Endothelial cell of umbilical vein (primary cell): ENCODE measurements at regions not wholly inside any gene's neighbourhood (a gene's known extent, or its start where the extent isn't known, plus 50 kb on each side); places are given as distances from the start of the nearest gene placed in this dataset.

ENCODE experiments used
- BruUV-seq: library from RNA; stranded (reverse); fragments of 400-500 nt; replicated peaks from 2 replicates; lab custom pipeline; 2021; lab: Mats Ljungman, UMichigan
- CTCF ChIA-PET: fragments of 300-600, 350-600 bp; sonication (Branson Sonifier 250); formaldehyde crosslinking; loops from one replicate; lab custom pipeline; 2021; ENCODE audit warnings: antibody characterized with exemption, inconsistent platforms; lab: Charles Lee
- POLR2A ChIA-PET: fragments of 300-600, 350-600 bp; sonication (Branson Sonifier 250); formaldehyde crosslinking; loops from one replicate; lab custom pipeline; 2021; ENCODE audit warnings: antibody characterized with exemption, inconsistent platforms; lab: Charles Lee
- DNase-seq: peaks from one replicate; pipeline ENCODE4 v3.0.0-alpha.2; 2011; ENCODE audit warnings: low read depth, low spot score
- FAIRE-seq: peaks from 2 replicates; lab custom pipeline; 2011; peaks lifted over from hg19 to GRCh38; lab: Jason Lieb, UNC
- H2AFZ ChIP-seq: 2 replicates; pipeline ENCODE4 v1.6.0; 2012; ENCODE audit warnings: low read depth, low read length, control low read depth, inconsistent platforms
- H3K27ac ChIP-seq: 2 replicates; pipeline ENCODE4 v1.5.1; 2011; ENCODE audit warnings: low read depth, mild to moderate bottlenecking, control low read depth, low read length, moderate library complexity; ENCODE audit not compliant: insufficient read depth
- H3K27me3 ChIP-seq, 2 experiments: 2 replicates each; pipeline versions ENCODE4 v1.6.0 to v1.6.1; 2011; ENCODE audit warnings: low read length in 2 of 2, mixed read lengths in 1 of 2; ENCODE audit not compliant: control insufficient read depth in 2 of 2, insufficient read depth in 2 of 2
- H3K36me3 ChIP-seq, 2 experiments: 2 replicates in 1 of 2; 3 replicates in 1 of 2; pipeline ENCODE4 v1.5.1; 2011; ENCODE audit warnings: low read length in 2 of 2, mild to moderate bottlenecking in 1 of 2, moderate library complexity in 1 of 2; ENCODE audit not compliant: control insufficient read depth in 2 of 2, insufficient read depth in 2 of 2; ENCODE audit errors: extremely low read depth in 1 of 2
- H3K4me1 ChIP-seq: 3 replicates; pipeline ENCODE4 v1.5.1; 2011; ENCODE audit warnings: mild to moderate bottlenecking, low read length; ENCODE audit not compliant: control insufficient read depth, insufficient read depth; ENCODE audit errors: extremely low read depth
- H3K4me2 ChIP-seq: 2 replicates; pipeline ENCODE4 v1.6.1; 2011; ENCODE audit warnings: low read length, control low read depth, mixed read lengths; ENCODE audit not compliant: insufficient read depth
- H3K4me3 ChIP-seq, 3 experiments: fragments of 200-600 bp in 1 of 3; sonication (generic), shearing (Covaris generic) in 1 of 3; replicated peaks in 1 of 3; 2 replicates each; pipeline ENCODE4 v1.5.1; 2011 to 2016; ENCODE audit warnings: control low read depth in 3 of 3, low read length in 3 of 3, mild to moderate bottlenecking in 2 of 3, inconsistent platforms in 1 of 3, low read depth in 1 of 3, moderate library complexity in 1 of 3; ENCODE audit not compliant: insufficient read depth in 1 of 3
- H3K79me2 ChIP-seq: 2 replicates; pipeline ENCODE4 v1.6.0; 2012; ENCODE audit warnings: low read length, inconsistent platforms; ENCODE audit not compliant: control insufficient read depth, insufficient read depth
- H3K9ac ChIP-seq: replicated peaks from 2 replicates; pipeline ENCODE3; 2011; ENCODE audit warnings: low read length, control low read depth; ENCODE audit not compliant: insufficient read depth; ENCODE audit errors: extremely low read depth
- H3K9me1 ChIP-seq: replicated peaks from 3 replicates; pipeline ENCODE4 v1.6.0; 2011; ENCODE audit warnings: mild to moderate bottlenecking, low read length; ENCODE audit not compliant: control insufficient read depth, insufficient read depth; ENCODE audit errors: extremely low read depth
- H3K9me3 ChIP-seq: replicated peaks from 2 replicates; pipeline ENCODE4 v1.5.1; 2012; ENCODE audit warnings: low read length, inconsistent platforms; ENCODE audit not compliant: control insufficient read depth, insufficient read depth
- H4K20me1 ChIP-seq: replicated peaks from 2 replicates; pipeline ENCODE3; 2011; ENCODE audit warnings: mild to moderate bottlenecking, low read length; ENCODE audit not compliant: control insufficient read depth, insufficient read depth; ENCODE audit errors: extremely low read depth
- CTCF ChIP-seq, 2 donors: IDR thresholded peaks; 1 replicate in 1 of 2; 2 replicates in 1 of 2; pipeline ENCODE4 v1.5.1; 2011; ENCODE audit warnings: low read length in 2 of 2, mild to moderate bottlenecking in 2 of 2, moderate library complexity in 2 of 2, control low read depth in 1 of 2, inconsistent platforms in 1 of 2, low read depth in 1 of 2; ENCODE audit not compliant: insufficient read depth in 1 of 2; ENCODE audit errors: extremely low read depth in 1 of 2
- FOS ChIP-seq: IDR thresholded peaks from 2 replicates; pipeline ENCODE4 v1.6.1; 2011; ENCODE audit warnings: mild to moderate bottlenecking, low read length, moderate library complexity, borderline replicate concordance; ENCODE audit not compliant: insufficient read depth
- GATA2 ChIP-seq: IDR thresholded peaks from 2 replicates; pipeline ENCODE4 v1.7.0; 2011; ENCODE audit warnings: low read depth, mild to moderate bottlenecking, moderate library complexity, mixed read lengths, low read length; ENCODE audit not compliant: insufficient read length, insufficient read depth
- JUN ChIP-seq: IDR thresholded peaks from 2 replicates; pipeline ENCODE4 v1.6.1; 2011; ENCODE audit warnings: borderline replicate concordance, low read depth; ENCODE audit not compliant: insufficient read length, insufficient read depth
- MAX ChIP-seq: IDR thresholded peaks from 2 replicates; pipeline ENCODE4 v1.6.1; 2011; ENCODE audit not compliant: insufficient read depth, insufficient read length
- MYC ChIP-seq: IDR thresholded peaks from one replicate; pipeline ENCODE4 v1.6.1; 2011; ENCODE audit warnings: mild to moderate bottlenecking, low read depth, low read length
- POLR2A ChIP-seq: IDR thresholded peaks from 2 replicates; pipeline ENCODE4 v1.6.1; 2012; ENCODE audit warnings: low read depth, mild to moderate bottlenecking, control low read depth, low read length
- POLR2AphosphoS5 ChIP-seq: IDR thresholded peaks from 2 replicates; pipeline ENCODE4 v1.6.1; 2012; ENCODE audit warnings: low read depth, mild to moderate bottlenecking, control low read depth, low read length, moderate library complexity; ENCODE audit not compliant: insufficient read depth
- dilution Hi-C: fragments of 300-500 bp; cut with MboI; formaldehyde crosslinking; loops from one replicate; pipeline ENCODE4 v1.15.0; 2019; ENCODE audit warnings: low sequenced_read_pairs; ENCODE audit not compliant: extremely low pct_ligation_motif_present
- intact Hi-C: fragments of 100-400 bp; cut with micrococcal nuclease; formaldehyde crosslinking; loops from one replicate; pipeline ENCODE4 v1.10.0; 2022

- Histone ChIP-seq H3K4me1 (no peaks in the 10 kb centered on the region), H3K9me3 (no peaks in the 10 kb centered on the region), H3K4me3 (no peak overlapping the region), H3K27ac (no peak overlapping the region), H3K9ac (no peak overlapping the region), H2AFZ (no peak overlapping the region), H3K27me3 (no peaks in the 10 kb centered on the region), H3K36me3 (no peaks in the 10 kb centered on the region), H3K4me2 (no peak overlapping the region), H4K20me1 (no peaks in the 10 kb centered on the region), H3K79me2 (no peaks in the 10 kb centered on the region), H3K9me1 (no peaks in the 10 kb centered on the region)
- no peak for TF ChIP-seq JUN
- TF ChIP-seq CTCF (IDR thresholded peaks at IDR 0.05; ENCODE audit: extremely low read depth in 1 of 2, insufficient read depth in 1 of 2, low read depth in 1 of 2, low read length in 2 of 2) = no peak
- TF ChIP-seq FOS = no peak
- TF ChIP-seq GATA2 = no peak
- TF ChIP-seq POLR2A = no peak
- TF ChIP-seq MAX = no peak
- TF ChIP-seq MYC = no peak
- TF ChIP-seq POLR2AphosphoS5 = no peak
- no TSS peak for BruUV-seq
- ChIA-PET POLR2A (no interaction called here), CTCF (no interaction called here)
- FAIRE-seq = no peak
- intact Hi-C loops (no loop called here), dilution Hi-C loops (no loop called here)
- DNase-seq = no peak
These were observed 56.4 kb upstream of the RERGL start for GRCh38 chr12:18146363-18146762.
